A673 (cell line): ENCODE measurements at regions not wholly inside any gene's neighbourhood (a gene's known extent, or its start where the extent isn't known, plus 50 kb on each side); places are given as distances from the start of the nearest gene placed in this dataset.

ENCODE experiments used
- CTCF ChIP-seq: fragments of 300-800, 200-600 bp; sonication (generic); conservative IDR thresholded peaks from 2 replicates; pipeline ENCODE4 v1.5.1; 2017; ENCODE audit warnings: low read depth, mild to moderate bottlenecking, antibody characterized with exemption, low read length, moderate library complexity, mixed read lengths
- EZH2 ChIP-seq: fragments of 200-600 bp; sonication (generic); IDR thresholded peaks from 2 replicates; pipeline ENCODE4 v1.6.1; 2017; ENCODE audit warnings: borderline replicate concordance, low read depth, mild to moderate bottlenecking, mixed read lengths, antibody characterized with exemption, low read length; ENCODE audit not compliant: poor library complexity, severe bottlenecking

- TF ChIP-seq CTCF (no peak), EZH2 (no peak)
These were observed 203.9 kb upstream of the CST7 start for GRCh38 chr20:24745206-24745605.
